Spleen (tissue), 7 donors: ENCODE measurements at regions not wholly inside any gene's neighbourhood (a gene's known extent, or its start where the extent isn't known, plus 50 kb on each side); places are given as distances from the start of the nearest gene placed in this dataset.

Experiments used
- POLR2A ChIP-seq, 3 donors: fragments of 450-650 bp; IDR thresholded peaks; one replicate each; pipeline ENCODE4 v1.5.1; 2017; ENCODE audit warnings: antibody characterized with exemption in 3 of 3, mild to moderate bottlenecking in 1 of 3
- TF ChIP-seq, protein P1 (sequence below), 11 experiments: fragments of 200-600 bp in 7 of 11; fragments of 450-650 bp in 4 of 11; sonication (generic) in 4 of 11; IDR thresholded peaks in 8 of 11; conservative IDR thresholded peaks in 3 of 11; 1 replicate in 7 of 11; 2 replicates in 4 of 11; pipeline versions ENCODE4 v1.4.0 to v1.8.0; 2016 to 2021; ENCODE audit warnings: antibody characterized with exemption in 11 of 11, inconsistent platforms in 4 of 11, mild to moderate bottlenecking in 1 of 11
- donor health status: DM: no; HTN: no; CAD: no; lungs with moderate emphysema.
- donor health status: DM: no; HTN: no; CAD: no.
- donor health status: DM: no; HTN: no; CAD: no.

DNA sequence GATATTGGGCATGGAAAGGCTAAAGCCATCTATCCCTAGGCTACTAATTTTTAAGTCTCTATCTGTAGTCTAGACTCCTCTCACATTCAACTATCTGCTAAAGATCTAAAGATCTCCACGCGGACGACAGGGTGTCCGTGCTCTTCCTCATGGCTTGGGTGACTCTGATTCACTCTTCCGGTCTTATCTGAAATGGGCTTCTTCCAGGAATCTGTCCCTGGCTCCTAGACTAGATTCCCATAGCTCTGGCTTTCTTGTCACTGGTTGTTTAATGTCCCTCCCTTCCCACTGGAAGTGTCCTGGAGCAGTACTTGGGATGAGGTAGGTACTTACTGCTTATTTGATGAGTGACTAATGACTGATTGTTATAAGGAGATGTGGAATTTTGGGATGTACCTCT lies 62.0 kb upstream of the PODXL start:
- TF ChIP-seq, protein P1, sequence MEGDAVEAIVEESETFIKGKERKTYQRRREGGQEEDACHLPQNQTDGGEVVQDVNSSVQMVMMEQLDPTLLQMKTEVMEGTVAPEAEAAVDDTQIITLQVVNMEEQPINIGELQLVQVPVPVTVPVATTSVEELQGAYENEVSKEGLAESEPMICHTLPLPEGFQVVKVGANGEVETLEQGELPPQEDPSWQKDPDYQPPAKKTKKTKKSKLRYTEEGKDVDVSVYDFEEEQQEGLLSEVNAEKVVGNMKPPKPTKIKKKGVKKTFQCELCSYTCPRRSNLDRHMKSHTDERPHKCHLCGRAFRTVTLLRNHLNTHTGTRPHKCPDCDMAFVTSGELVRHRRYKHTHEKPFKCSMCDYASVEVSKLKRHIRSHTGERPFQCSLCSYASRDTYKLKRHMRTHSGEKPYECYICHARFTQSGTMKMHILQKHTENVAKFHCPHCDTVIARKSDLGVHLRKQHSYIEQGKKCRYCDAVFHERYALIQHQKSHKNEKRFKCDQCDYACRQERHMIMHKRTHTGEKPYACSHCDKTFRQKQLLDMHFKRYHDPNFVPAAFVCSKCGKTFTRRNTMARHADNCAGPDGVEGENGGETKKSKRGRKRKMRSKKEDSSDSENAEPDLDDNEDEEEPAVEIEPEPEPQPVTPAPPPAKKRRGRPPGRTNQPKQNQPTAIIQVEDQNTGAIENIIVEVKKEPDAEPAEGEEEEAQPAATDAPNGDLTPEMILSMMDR (IDR thresholded peaks at IDR 0.05 in 8 of 11, conservative IDR thresholded peaks at IDR 0.05 in 3 of 11), result no peak
- no peak for TF ChIP-seq POLR2A (IDR thresholded peaks at IDR 0.05)
